ENCODE measurements at regions not wholly inside any gene's neighbourhood (a gene's known extent, or its start where the extent isn't known, plus 50 kb on each side); places are given as distances from the start of the nearest gene placed in this dataset.

- no peak for TF ChIP-seq CTCF (IDR thresholded peaks at IDR 0.05; ENCODE audit: low read depth, low read length)
- H3K4me3 ChIP-seq (replicated peaks in 1 of 2; ENCODE audit: low read depth in 2 of 2, low read length in 2 of 2): no peak overlapping the region
- DNase-seq (ENCODE audit: low read depth in 2 of 2): no peak
Observed at GRCh38 chr10:65614956-65615565, 1310.8 kb upstream of the LRRTM3 start.

DNA sequence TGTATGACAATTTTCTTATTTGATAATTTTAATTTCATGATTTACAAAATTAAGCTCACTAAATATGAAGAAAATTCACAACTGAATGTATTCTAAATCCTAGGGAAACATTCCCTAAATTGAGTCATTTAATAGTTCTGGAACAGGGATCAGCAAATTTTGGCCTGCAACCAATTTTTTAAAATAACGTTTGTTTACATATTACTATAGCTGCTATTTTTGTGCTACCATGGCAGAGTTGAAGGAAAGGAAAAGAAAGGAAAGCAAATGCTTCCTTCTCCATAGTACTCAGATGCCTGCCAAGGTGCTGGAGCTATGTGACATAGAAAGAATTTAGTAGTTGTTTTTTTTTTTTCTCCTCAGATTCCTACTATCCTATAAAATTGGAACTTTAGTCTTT lies 1307.7 kb upstream of the LRRTM3 start:
- TF ChIP-seq CTCF (IDR thresholded peaks at IDR 0.05; ENCODE audit: low read depth, low read length): no peak
- peak; percentile 2 to 44 for DNase-seq (ENCODE audit: low read depth in 2 of 2)
- H3K4me3 ChIP-seq (replicated peaks in 1 of 2; ENCODE audit: low read depth in 2 of 2, low read length in 2 of 2): no peak overlapping the region

DNA sequence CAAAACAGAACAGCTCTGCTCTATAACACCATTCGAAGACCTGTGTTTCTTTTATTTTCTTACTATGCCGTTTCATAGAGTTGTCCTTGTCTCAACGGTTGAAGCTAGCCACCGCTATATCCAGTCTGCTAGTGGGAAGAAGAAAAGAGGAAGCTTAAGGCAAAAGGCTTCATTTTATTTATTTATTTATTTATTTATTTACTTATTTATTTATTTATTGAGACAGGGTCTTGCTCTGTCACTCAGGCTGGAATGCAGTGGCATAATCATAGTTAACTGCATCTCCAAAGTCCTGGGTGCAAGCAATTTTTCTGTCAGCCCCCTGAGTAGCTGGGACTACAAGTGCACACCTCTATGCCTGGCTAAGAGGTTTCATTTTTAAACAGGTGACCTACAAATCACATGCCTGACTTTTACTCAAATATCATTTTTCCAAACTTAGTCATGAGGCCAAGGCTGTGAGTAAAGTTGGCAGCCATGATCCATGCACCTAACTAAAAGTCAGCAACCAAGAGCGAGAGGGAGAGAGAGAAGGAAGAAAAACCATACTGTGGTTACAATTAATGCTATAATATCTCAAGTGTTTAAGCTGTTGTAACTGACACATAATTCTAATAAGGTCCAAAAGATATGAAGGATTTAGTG lies 1305.3 kb upstream of the LRRTM3 start:
- TF ChIP-seq CTCF (IDR thresholded peaks at IDR 0.05; ENCODE audit: low read depth, low read length): no peak
- no peak for DNase-seq (ENCODE audit: low read depth in 2 of 2)
- H3K4me3 ChIP-seq (replicated peaks in 1 of 2; ENCODE audit: low read depth in 2 of 2, low read length in 2 of 2): no peak overlapping the region

DNA sequence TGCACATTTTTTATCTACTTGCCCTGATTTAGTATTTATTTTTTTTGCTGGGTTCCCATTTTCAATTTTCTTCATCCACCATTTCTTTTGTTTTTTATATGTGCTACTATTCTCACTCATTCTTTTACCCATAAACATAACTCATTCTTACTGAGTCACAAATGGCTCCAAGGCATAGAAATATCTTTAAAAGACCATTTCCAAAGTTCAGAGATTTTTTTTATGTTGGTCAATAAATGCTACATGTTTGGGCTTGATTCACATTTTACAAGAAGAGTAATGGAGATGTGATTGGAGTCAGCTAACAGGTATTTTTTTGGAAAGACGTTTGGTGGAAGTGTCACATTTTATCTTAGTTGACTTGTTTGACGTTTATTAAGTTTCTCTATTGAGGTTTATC lies 1303.2 kb upstream of the LRRTM3 start:
- no peak for TF ChIP-seq CTCF (IDR thresholded peaks at IDR 0.05; ENCODE audit: low read depth, low read length)

GRCh38 chr10:65628493-65629139 lies 1297.2 kb upstream of the LRRTM3 start:
- H3K4me3 ChIP-seq (replicated peaks in 1 of 2; ENCODE audit: low read depth in 2 of 2, low read length in 2 of 2): no peak overlapping the region
- no peak for DNase-seq (ENCODE audit: low read depth in 2 of 2)
- no peak for TF ChIP-seq CTCF (IDR thresholded peaks at IDR 0.05; ENCODE audit: low read depth, low read length)

More for the DNA sequence above, 1303.2 kb upstream of the LRRTM3 start:
- DNase-seq (ENCODE audit: low read depth in 2 of 2): no peak
- H3K4me3 ChIP-seq (replicated peaks in 1 of 2; ENCODE audit: low read depth in 2 of 2, low read length in 2 of 2): no peak overlapping the region

DNA sequence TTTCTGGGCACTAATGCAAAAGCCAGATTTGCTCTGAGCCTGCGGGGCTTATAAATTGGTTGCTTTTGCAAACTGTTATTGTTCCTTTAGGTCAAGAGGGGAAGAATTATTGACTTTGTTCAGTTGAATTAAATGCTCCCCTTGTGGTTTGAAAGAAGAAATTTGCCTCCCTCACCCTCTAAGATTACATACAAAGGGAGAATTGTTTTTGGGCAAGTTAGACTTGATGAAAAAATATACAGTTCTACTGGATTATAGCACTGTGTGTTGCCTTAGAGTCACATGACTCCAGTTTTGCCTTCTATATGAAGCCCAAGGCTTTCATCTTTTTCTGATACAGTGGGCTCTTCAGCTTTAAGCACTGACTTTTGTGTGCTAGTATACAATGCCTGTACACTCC lies 1265.8 kb upstream of the LRRTM3 start:
- no peak overlapping the region for H3K4me3 ChIP-seq (replicated peaks in 1 of 2; ENCODE audit: low read depth in 2 of 2, low read length in 2 of 2)
- no peak for TF ChIP-seq CTCF (IDR thresholded peaks at IDR 0.05; ENCODE audit: low read depth, low read length)
- no peak for DNase-seq (ENCODE audit: low read depth in 2 of 2)
